HepG2 (cell line): ENCODE measurements at regions not wholly inside any gene's neighbourhood (a gene's known extent, or its start where the extent isn't known, plus 50 kb on each side); places are given as distances from the start of the nearest gene placed in this dataset.

Experiments
- ATAC-seq: fragments of 200-7000 bp; cut with Tn5 transposase; 3 replicates; pipeline ENCODE4 v1.9.1; 2020; ENCODE audit warnings: mild to moderate bottlenecking, moderate library complexity
- BruUV-seq: library from RNA; stranded (reverse); fragments of 400-500 nt; replicated peaks from 2 replicates; lab custom pipeline; 2021; lab: Mats Ljungman, UMichigan
- CTCF ChIA-PET: fragments of 300-600 bp; formaldehyde crosslinking; extraction: SDS; loops from one replicate; lab custom pipeline; 2021; ENCODE audit warnings: low total read pairs, inconsistent platforms, low intra/inter-chr PET ratio; lab: Yijun Ruan, JAX
- POLR2A ChIA-PET: fragments of 350-600 bp; sonication (Branson Sonifier 250); formaldehyde crosslinking; loops from one replicate; lab custom pipeline; 2020; ENCODE audit warnings: antibody characterized with exemption, inconsistent platforms; lab: Yijun Ruan, JAX
- DNase-seq: peaks from one replicate; pipeline ENCODE4 v3.0.0-alpha.2; 2015; ENCODE audit warnings: low spot score
- FAIRE-seq: peaks from 3 replicates; lab custom pipeline; 2011; peaks lifted over from hg19 to GRCh38; lab: Jason Lieb, UNC
- H2AFZ ChIP-seq: one replicate; pipeline ENCODE4 v1.6.1; 2011; ENCODE audit warnings: low read length, inconsistent platforms
- H3K27ac ChIP-seq: fragments of 300-600 bp; 3 replicates; pipeline ENCODE4 v1.8.0; 2011; ENCODE audit warnings: mixed run types, mild to moderate bottlenecking, mixed read lengths, low read length, inconsistent platforms; ENCODE audit not compliant: insufficient read depth; ENCODE audit errors: extremely low read length
- H3K27me3 ChIP-seq, 2 experiments: fragments of 200-600 bp in 1 of 2; 2 replicates in 1 of 2; 3 replicates in 1 of 2; pipeline versions ENCODE4 v1.6.0 to v1.8.0; 2011; ENCODE audit warnings: low read length in 2 of 2, mild to moderate bottlenecking in 2 of 2, moderate library complexity in 2 of 2, inconsistent platforms in 1 of 2; ENCODE audit not compliant: insufficient read depth in 2 of 2, control insufficient read depth in 1 of 2
- H3K36me3 ChIP-seq, 2 experiments: fragments of 200-600 bp in 1 of 2; replicated peaks in 1 of 2; 2 replicates in 1 of 2; 3 replicates in 1 of 2; pipeline versions ENCODE4 v1.5.1 to v1.8.0; 2011; ENCODE audit warnings: low read length in 2 of 2, inconsistent platforms in 1 of 2; ENCODE audit not compliant: insufficient read depth in 2 of 2, control insufficient read depth in 1 of 2
- H3K4me1 ChIP-seq: 2 replicates; pipeline ENCODE4 v1.5.1; 2012; ENCODE audit warnings: low read length, inconsistent platforms; ENCODE audit not compliant: insufficient read depth
- H3K4me2 ChIP-seq: 2 replicates; pipeline ENCODE4 v1.6.0; 2011; ENCODE audit warnings: low read depth, low read length, inconsistent platforms
- H3K4me3 ChIP-seq, 3 experiments: fragments of 200-600 bp in 1 of 3; sonication (generic), shearing (Covaris generic) in 1 of 3; replicated peaks in 1 of 3; 2 replicates each; pipeline ENCODE4 v1.5.1; 2011 to 2016; ENCODE audit warnings: low read length in 3 of 3, inconsistent platforms in 2 of 3, low read depth in 2 of 3, mild to moderate bottlenecking in 2 of 3, control low read depth in 1 of 3, mixed read lengths in 1 of 3; ENCODE audit not compliant: insufficient read depth in 1 of 3
- H3K79me2 ChIP-seq: one replicate; pipeline ENCODE4 v1.6.1; 2011; ENCODE audit warnings: low read length, inconsistent platforms; ENCODE audit not compliant: insufficient read depth
- H3K9ac ChIP-seq: 2 replicates; pipeline ENCODE4 v1.6.0; 2011; ENCODE audit warnings: mild to moderate bottlenecking, low read depth, low read length, inconsistent platforms; ENCODE audit not compliant: insufficient read depth
- H3K9me3 ChIP-seq: 2 replicates; pipeline ENCODE4 v1.5.1; 2012; ENCODE audit warnings: mild to moderate bottlenecking, low read length
- H4K20me1 ChIP-seq: 2 replicates; pipeline ENCODE4 v1.6.0; 2011; ENCODE audit warnings: inconsistent platforms, mild to moderate bottlenecking, low read length, moderate library complexity; ENCODE audit not compliant: insufficient read depth
- AKAP8 ChIP-seq: sonication (generic); formaldehyde crosslinking; IDR thresholded peaks from 2 replicates; pipeline ENCODE4 v1.5.1; 2020; ENCODE audit warnings: mild to moderate bottlenecking, missing genetic modification reagents
- CBX2 ChIP-seq, 2 experiments: fragments of 200-600 bp in 1 of 2; sonication (generic); formaldehyde crosslinking in 1 of 2; IDR thresholded peaks; 2 replicates each; pipeline versions ENCODE4 v1.7.0 to v1.8.1; 2018 to 2022; ENCODE audit warnings: low read depth in 2 of 2, low read length in 1 of 2, mild to moderate bottlenecking in 1 of 2, missing genetic modification reagents in 1 of 2
- FIP1L1 ChIP-seq: fragments of 200-400 bp; formaldehyde crosslinking; IDR thresholded peaks from 2 replicates; pipeline ENCODE4 v1.6.1; 2018; ENCODE audit warnings: low read depth, mild to moderate bottlenecking, low read length, moderate library complexity, borderline replicate concordance; ENCODE audit not compliant: insufficient read depth
- GFI1 ChIP-seq: sonication (generic); formaldehyde crosslinking; IDR thresholded peaks from 2 replicates; pipeline ENCODE4 v1.5.0; 2020; ENCODE audit warnings: missing genetic modification reagents, mild to moderate bottlenecking, borderline replicate concordance
- HNRNPH1 ChIP-seq: fragments of 200-400 bp; formaldehyde crosslinking; optimal IDR thresholded peaks from 2 replicates; pipeline ENCODE3; 2017; ENCODE audit warnings: mild to moderate bottlenecking, low read depth, low read length
- HOXA7 ChIP-seq: sonication (generic); formaldehyde crosslinking; IDR thresholded peaks from 2 replicates; pipeline ENCODE4 v1.8.1; 2022; ENCODE audit warnings: mild to moderate bottlenecking, missing genetic modification reagents, moderate library complexity
- MAFK ChIP-seq, 2 experiments: IDR thresholded peaks in 1 of 2; conservative IDR thresholded peaks in 1 of 2; 2 replicates each; pipeline ENCODE4 v1.6.1; 2011; ENCODE audit warnings: improper control_type of control experiment in 2 of 2, low read length in 2 of 2
- ZKSCAN5 ChIP-seq: sonication (generic); formaldehyde crosslinking; IDR thresholded peaks from 2 replicates; pipeline ENCODE4 v1.5.1; 2020; ENCODE audit warnings: mild to moderate bottlenecking, missing genetic modification reagents
- ZNF343 ChIP-seq: sonication (generic); formaldehyde crosslinking; IDR thresholded peaks from 2 replicates; pipeline ENCODE4 v1.4.0; 2020; ENCODE audit warnings: mild to moderate bottlenecking, missing genetic modification reagents
- ZNF660 ChIP-seq: sonication (generic); formaldehyde crosslinking; IDR thresholded peaks from 2 replicates; pipeline ENCODE4 v1.5.1; 2020; ENCODE audit warnings: mild to moderate bottlenecking, low read depth, missing genetic modification reagents, borderline replicate concordance
- WGBS: methylation state at CpG from one replicate; pipeline ENCODE4 v1.1.6; 2017; ENCODE audit warnings: low lambda C conversion rate; 5-methylcytosine and 5-hydroxymethylcytosine counted together
- in situ Hi-C: cut with HindIII; loops from 2 replicates; pipeline ENCODE4 v1.10.0; 2017; ENCODE audit warnings: low pct_unique_long_range_greater_than_20kb; ENCODE audit not compliant: extremely low pct_ligation_motif_present
- intact Hi-C: fragments of 100-400 bp; cut with micrococcal nuclease; formaldehyde crosslinking; loops from one replicate; pipeline ENCODE4 v1.10.0; 2022; ENCODE audit not compliant: unreplicated experiment
- TF ChIP-seq, protein P1 (sequence below): sonication (generic); formaldehyde crosslinking; IDR thresholded peaks from 2 replicates; pipeline ENCODE4 v1.4.0; 2020; ENCODE audit warnings: missing genetic modification reagents, mild to moderate bottlenecking, borderline replicate concordance
- TF ChIP-seq, protein P2 (sequence below): sonication (generic); formaldehyde crosslinking; IDR thresholded peaks from 2 replicates; pipeline ENCODE4 v1.4.0; 2020; ENCODE audit warnings: missing genetic modification reagents; ENCODE audit errors: not compliant biosample characterization
- TF ChIP-seq, protein P3 (sequence below): sonication (generic); formaldehyde crosslinking; IDR thresholded peaks from 2 replicates; pipeline ENCODE4 v1.4.0; 2020; ENCODE audit warnings: missing genetic modification reagents

DNA sequence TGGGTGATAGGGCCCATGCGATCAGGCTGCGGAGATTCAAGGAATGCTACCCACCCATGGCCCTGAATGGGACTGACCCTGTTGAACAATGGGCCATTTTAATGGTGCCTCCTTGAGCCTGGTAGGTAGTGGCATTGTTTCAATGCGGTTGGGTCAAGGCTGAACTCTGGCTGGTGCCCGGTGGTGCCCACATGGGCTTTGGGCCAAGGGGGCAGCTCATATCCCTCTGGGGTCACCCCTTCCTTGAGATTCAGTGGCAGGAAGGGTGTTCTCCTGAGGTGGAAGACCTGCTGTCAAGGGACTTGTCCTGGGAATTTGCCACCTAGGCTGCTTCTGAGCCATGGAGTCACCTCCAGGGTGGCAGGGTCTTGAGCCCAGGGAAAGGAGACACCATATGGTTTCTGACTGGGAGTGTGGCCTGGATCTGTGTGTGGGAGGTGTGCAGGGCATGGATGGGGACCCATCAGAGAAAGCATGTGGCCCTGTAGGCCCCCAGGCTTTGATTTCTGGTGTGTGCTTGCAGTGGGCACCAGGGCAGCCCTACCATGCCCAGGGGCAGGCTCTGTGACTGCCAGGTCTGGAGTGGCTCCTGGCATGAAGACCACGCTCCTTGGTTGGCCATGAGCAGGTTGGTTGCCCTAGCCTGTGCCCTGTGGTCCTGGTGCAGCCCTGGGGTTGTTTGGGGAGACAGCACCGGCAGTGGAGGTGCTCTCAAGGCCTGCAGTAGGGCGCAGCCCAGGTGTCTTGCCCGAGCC, 199.9 kb downstream of the UBE3A start:
- ATAC-seq: no peak
- Histone ChIP-seq H3K9ac (no peak overlapping the region), H2AFZ (no peak overlapping the region), H3K27me3 (no peaks in the 10 kb centered on the region), H3K4me3 (no peak overlapping the region), H3K36me3 (no peaks in the 10 kb centered on the region), H3K27ac (no peak overlapping the region), H3K79me2 (no peaks in the 10 kb centered on the region), H4K20me1 (no peaks in the 10 kb centered on the region), H3K4me1 (no peaks in the 10 kb centered on the region), H3K4me2 (no peak overlapping the region), H3K9me3 (peaks cover 100% of the 10 kb centered on the region)
- in situ Hi-C loops: no loop called here
- FAIRE-seq: no peak
- TF ChIP-seq ZNF660 (CRISPR knock-in tag): no peak
- no peak for TF ChIP-seq GFI1
- no peak for TF ChIP-seq CBX2 (IDR thresholded peaks at IDR 0.05; ENCODE audit: low read depth, low read length)
- TF ChIP-seq CBX2 (CRISPR knock-in tag; IDR thresholded peaks at IDR 0.05; ENCODE audit: low read depth): no peak
- TF ChIP-seq ZKSCAN5 (CRISPR knock-in tag): no peak
- TF ChIP-seq HNRNPH1: no peak
- no peak for TF ChIP-seq MAFK (conservative IDR thresholded peaks at IDR 0.05 in 1 of 2, IDR thresholded peaks at IDR 0.05 in 1 of 2; ENCODE audit: low read length in 2 of 2)
- TF ChIP-seq HOXA7 (CRISPR knock-in tag): no peak
- TF ChIP-seq, protein P1, sequence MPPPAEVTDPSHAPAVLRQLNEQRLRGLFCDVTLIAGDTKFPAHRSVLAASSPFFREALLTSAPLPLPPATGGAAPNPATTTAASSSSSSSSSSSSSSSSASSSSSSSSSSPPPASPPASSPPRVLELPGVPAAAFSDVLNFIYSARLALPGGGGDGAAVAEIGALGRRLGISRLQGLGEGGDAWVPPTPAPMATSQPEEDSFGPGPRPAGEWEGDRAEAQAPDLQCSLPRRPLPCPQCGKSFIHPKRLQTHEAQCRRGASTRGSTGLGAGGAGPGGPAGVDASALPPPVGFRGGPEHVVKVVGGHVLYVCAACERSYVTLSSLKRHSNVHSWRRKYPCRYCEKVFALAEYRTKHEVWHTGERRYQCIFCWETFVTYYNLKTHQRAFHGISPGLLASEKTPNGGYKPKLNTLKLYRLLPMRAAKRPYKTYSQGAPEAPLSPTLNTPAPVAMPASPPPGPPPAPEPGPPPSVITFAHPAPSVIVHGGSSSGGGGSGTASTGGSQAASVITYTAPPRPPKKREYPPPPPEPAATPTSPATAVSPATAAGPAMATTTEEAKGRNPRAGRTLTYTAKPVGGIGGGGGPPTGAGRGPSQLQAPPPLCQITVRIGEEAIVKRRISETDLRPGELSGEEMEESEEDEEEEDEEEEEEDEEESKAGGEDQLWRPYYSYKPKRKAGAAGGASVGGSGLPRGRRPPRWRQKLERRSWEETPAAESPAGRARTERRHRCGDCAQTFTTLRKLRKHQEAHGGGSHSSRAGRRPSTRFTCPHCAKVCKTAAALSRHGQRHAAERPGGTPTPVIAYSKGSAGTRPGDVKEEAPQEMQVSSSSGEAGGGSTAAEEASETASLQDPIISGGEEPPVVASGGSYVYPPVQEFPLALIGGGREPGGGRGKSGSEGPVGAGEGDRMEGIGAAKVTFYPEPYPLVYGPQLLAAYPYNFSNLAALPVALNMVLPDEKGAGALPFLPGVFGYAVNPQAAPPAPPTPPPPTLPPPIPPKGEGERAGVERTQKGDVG (CRISPR knock-in tag): no peak
- TF ChIP-seq ZNF343 (CRISPR knock-in tag): no peak
- TF ChIP-seq AKAP8 (CRISPR knock-in tag): no peak
- TF ChIP-seq, protein P2, sequence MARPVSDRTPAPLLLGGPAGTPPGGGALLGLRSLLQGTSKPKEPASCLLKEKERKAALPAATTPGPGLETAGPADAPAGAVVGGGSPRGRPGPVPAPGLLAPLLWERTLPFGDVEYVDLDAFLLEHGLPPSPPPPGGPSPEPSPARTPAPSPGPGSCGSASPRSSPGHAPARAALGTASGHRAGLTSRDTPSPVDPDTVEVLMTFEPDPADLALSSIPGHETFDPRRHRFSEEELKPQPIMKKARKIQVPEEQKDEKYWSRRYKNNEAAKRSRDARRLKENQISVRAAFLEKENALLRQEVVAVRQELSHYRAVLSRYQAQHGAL (CRISPR knock-in tag): no peak
- no peak for TF ChIP-seq FIP1L1
- TF ChIP-seq, protein P3, sequence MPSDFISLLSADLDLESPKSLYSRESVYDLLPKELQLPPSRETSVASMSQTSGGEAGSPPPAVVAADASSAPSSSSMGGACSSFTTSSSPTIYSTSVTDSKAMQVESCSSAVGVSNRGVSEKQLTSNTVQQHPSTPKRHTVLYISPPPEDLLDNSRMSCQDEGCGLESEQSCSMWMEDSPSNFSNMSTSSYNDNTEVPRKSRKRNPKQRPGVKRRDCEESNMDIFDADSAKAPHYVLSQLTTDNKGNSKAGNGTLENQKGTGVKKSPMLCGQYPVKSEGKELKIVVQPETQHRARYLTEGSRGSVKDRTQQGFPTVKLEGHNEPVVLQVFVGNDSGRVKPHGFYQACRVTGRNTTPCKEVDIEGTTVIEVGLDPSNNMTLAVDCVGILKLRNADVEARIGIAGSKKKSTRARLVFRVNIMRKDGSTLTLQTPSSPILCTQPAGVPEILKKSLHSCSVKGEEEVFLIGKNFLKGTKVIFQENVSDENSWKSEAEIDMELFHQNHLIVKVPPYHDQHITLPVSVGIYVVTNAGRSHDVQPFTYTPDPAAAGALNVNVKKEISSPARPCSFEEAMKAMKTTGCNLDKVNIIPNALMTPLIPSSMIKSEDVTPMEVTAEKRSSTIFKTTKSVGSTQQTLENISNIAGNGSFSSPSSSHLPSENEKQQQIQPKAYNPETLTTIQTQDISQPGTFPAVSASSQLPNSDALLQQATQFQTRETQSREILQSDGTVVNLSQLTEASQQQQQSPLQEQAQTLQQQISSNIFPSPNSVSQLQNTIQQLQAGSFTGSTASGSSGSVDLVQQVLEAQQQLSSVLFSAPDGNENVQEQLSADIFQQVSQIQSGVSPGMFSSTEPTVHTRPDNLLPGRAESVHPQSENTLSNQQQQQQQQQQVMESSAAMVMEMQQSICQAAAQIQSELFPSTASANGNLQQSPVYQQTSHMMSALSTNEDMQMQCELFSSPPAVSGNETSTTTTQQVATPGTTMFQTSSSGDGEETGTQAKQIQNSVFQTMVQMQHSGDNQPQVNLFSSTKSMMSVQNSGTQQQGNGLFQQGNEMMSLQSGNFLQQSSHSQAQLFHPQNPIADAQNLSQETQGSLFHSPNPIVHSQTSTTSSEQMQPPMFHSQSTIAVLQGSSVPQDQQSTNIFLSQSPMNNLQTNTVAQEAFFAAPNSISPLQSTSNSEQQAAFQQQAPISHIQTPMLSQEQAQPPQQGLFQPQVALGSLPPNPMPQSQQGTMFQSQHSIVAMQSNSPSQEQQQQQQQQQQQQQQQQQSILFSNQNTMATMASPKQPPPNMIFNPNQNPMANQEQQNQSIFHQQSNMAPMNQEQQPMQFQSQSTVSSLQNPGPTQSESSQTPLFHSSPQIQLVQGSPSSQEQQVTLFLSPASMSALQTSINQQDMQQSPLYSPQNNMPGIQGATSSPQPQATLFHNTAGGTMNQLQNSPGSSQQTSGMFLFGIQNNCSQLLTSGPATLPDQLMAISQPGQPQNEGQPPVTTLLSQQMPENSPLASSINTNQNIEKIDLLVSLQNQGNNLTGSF (CRISPR knock-in tag): no peak
- DNase-seq: no peak
- POLR2A ChIA-PET: no interaction called here
- 50% methylated on average over 2 of the region's 8 CpGs for WGBS
- no TSS peak for BruUV-seq
- CTCF ChIA-PET: no interaction called here
- intact Hi-C loops: no loop called here
